ENCODE measurements at regions not wholly inside any gene's neighbourhood (a gene's known extent, or its start where the extent isn't known, plus 50 kb on each side); places are given as distances from the start of the nearest gene placed in this dataset.
A peak's percentile ranks its signal among the peaks of the same experiment; 100 is the strongest.

DNA sequence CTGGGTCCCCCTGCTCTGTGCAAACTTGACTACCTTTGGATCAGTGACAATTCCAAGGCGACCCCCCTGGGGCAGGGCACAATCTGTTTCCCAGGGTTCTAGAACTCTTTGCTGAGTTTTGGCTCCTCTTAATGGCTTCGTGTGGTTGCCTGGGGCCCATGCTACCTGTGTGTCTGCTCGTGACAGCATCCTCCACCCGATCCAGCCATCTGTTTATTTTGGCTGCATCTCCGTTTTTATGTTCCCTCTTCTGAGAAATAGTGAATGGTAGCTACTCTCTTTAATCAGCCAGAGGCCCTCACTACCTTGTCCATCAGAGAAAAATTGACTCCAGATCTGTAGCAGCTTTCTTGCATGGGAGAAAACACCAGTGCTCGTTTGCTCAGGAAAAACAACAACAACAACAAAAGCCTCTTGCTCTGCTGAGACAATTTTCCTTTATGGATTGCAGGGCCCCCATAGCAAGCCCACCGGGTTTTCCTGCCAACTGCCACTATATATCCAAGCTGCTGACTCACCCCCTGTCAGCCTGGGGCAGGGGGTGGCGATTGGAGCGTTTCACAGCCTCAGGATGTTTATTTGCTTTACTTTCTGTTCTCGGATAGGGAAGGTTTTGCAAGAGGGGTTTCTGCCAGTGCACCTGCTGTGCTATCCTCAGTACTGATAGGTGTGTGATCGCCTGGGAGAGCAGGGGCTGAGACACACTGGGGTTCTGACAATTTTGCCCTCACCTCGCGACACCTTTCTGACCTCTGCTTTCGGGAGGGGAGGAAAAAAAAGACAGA lies 607.8 kb downstream of the BNC2 start:
- Histone ChIP-seq H3K4me1 (replicated peaks in 1 of 2) (no peaks in the 10 kb centered on the region), H3K27me3 (no peaks in the 10 kb centered on the region), H3K27ac (no peak overlapping the region), H3K36me3 (replicated peaks in 1 of 2) (no peaks in the 10 kb centered on the region), H3K4me3 (no peak overlapping the region), H3K9me3 (replicated peaks in 1 of 3) (no peaks in the 10 kb centered on the region)
- WGBS, 4 donors: 39 to 55% (median 47%) methylated on average over 14 of the region's 14 CpGs
- intact Hi-C loops (cut with DNase I): no loop called here
- TF ChIP-seq POLR2A (IDR thresholded peaks at IDR 0.05) (no peak), CTCF (IDR thresholded peaks at IDR 0.05) (no peak)
- no peak for DNase-seq

DNA sequence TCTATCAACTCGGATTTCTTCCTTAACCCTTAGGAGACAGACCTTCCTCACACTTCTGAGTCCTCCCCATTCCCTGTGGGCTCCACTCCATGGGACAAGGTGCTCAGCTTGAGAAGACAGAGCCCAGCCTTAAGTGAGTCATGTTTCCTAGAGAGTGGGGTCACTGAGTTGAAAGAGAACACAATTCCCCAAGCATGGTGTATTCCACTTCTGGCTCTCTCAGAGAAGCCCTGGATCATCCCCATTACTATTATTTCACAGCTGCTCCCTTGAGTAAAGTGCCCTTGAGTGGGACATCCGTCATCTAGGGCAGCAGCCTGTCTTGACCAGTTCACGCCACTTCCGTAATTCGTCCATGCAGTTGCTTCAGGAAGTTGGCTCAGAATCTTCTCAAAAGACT lies 604.8 kb downstream of the BNC2 start:
- Histone ChIP-seq H3K36me3 (replicated peaks in 1 of 2) (no peaks in the 10 kb centered on the region), H3K27ac (no peak overlapping the region), H3K9me3 (replicated peaks in 1 of 3) (no peaks in the 10 kb centered on the region), H3K4me3 (no peak overlapping the region), H3K4me1 (replicated peaks in 1 of 2) (peaks cover 0 to 3% of the 10 kb centered on the region in 2 donors), H3K27me3 (no peaks in the 10 kb centered on the region)
- 73 to 80% (median 77%) methylated on average over 5 of the region's 5 CpGs for WGBS, 4 donors
- TF ChIP-seq POLR2A (IDR thresholded peaks at IDR 0.05) (no peak), CTCF (IDR thresholded peaks at IDR 0.05) (no peak)
- no peak for DNase-seq
- intact Hi-C loops (cut with DNase I): no loop called here

GRCh38 chr9:16266648-16267276 lies 603.7 kb downstream of the BNC2 start:
- Histone ChIP-seq H3K27ac (no peak overlapping the region), H3K4me1 (replicated peaks in 1 of 2) (peaks cover 0 to 3% of the 10 kb centered on the region in 2 donors), H3K4me3 (peak overlapping the region in 1 of 4 donors; percentile 12), H3K27me3 (no peaks in the 10 kb centered on the region), H3K9me3 (replicated peaks in 1 of 3) (no peaks in the 10 kb centered on the region), H3K36me3 (replicated peaks in 1 of 2) (no peaks in the 10 kb centered on the region)
- 82 to 84% (median 83%) methylated on average over 9 of the region's 9 CpGs for WGBS, 4 donors
- intact Hi-C loops (cut with DNase I): no loop called here
- DNase-seq: peak in 1 of 7 donors; percentile 32
- TF ChIP-seq POLR2A (IDR thresholded peaks at IDR 0.05): no peak
- peak in 5 of 6 experiments; percentile 20 to 52 (median 45) for TF ChIP-seq CTCF (IDR thresholded peaks at IDR 0.05)

GRCh38 chr9:16267281-16268066 lies 603.0 kb downstream of the BNC2 start:
- WGBS, 4 donors: 56 to 65% (median 61%) methylated on average over 10 of the region's 10 CpGs
- no peaks in the 10 kb centered on the region for H3K27me3 ChIP-seq
- no peaks in the 10 kb centered on the region for H3K9me3 ChIP-seq (replicated peaks in 1 of 3)
- H3K36me3 ChIP-seq (replicated peaks in 1 of 2): no peaks in the 10 kb centered on the region
- H3K27ac ChIP-seq: no peak overlapping the region
- H3K4me3 ChIP-seq: peak overlapping the region in 2 of 4 donors; percentile 12 to 41
- peaks cover 0 to 3% of the 10 kb centered on the region in 2 donors for H3K4me1 ChIP-seq (replicated peaks in 1 of 2)
- intact Hi-C loops (cut with DNase I): no loop called here
- no peak for DNase-seq
- TF ChIP-seq POLR2A (IDR thresholded peaks at IDR 0.05) (no peak), CTCF (IDR thresholded peaks at IDR 0.05) (no peak)

All from adrenal gland (tissue), 9 donors.